ENCODE measurements at regions not wholly inside any gene's neighbourhood (a gene's known extent, or its start where the extent isn't known, plus 50 kb on each side); places are given as distances from the start of the nearest gene placed in this dataset.

DNA sequence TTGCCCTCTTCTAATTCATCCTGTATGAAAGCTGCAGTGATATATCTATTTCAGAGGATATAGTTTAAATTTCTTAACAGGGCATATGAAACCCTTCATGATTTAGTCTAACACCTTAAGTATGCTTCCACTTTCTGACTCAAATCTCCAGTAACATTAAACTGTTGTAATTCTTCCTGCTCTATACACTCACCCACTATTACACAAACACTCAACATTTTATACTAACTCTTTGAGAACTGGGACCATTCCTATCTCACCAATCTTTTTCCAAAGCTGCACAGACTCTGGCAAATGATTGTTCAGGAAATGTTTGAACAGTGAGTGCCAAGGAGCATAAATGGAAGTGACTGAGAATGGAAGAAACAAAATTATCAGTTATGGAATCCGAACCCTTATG, 560.4 kb upstream of the DPPA4 start:
- no peak overlapping the region for H3K4me3 Mint-ChIP-seq
- no peak for DNase-seq
- TF ChIP-seq, protein P1, sequence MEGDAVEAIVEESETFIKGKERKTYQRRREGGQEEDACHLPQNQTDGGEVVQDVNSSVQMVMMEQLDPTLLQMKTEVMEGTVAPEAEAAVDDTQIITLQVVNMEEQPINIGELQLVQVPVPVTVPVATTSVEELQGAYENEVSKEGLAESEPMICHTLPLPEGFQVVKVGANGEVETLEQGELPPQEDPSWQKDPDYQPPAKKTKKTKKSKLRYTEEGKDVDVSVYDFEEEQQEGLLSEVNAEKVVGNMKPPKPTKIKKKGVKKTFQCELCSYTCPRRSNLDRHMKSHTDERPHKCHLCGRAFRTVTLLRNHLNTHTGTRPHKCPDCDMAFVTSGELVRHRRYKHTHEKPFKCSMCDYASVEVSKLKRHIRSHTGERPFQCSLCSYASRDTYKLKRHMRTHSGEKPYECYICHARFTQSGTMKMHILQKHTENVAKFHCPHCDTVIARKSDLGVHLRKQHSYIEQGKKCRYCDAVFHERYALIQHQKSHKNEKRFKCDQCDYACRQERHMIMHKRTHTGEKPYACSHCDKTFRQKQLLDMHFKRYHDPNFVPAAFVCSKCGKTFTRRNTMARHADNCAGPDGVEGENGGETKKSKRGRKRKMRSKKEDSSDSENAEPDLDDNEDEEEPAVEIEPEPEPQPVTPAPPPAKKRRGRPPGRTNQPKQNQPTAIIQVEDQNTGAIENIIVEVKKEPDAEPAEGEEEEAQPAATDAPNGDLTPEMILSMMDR (IDR thresholded peaks at IDR 0.05): no peak
- H3K4me1 Mint-ChIP-seq: no peaks in the 10 kb centered on the region
- intact Hi-C loops (cut with micrococcal nuclease): no loop called here
- CTCF ChIA-PET: no interaction called here
- H3K27me3 Mint-ChIP-seq: no peaks in the 10 kb centered on the region
- POLR2A ChIA-PET: no interaction called here
- ATAC-seq (ENCODE audit: low read depth): no peak
- H3K27ac Mint-ChIP-seq: no peak overlapping the region
- H3K9me3 Mint-ChIP-seq: peaks cover 3% of the 10 kb centered on the region
- H3K36me3 Mint-ChIP-seq (ENCODE audit: low read depth): no peaks in the 10 kb centered on the region

GRCh38 chr3:109899925-109900324, 562.6 kb upstream of the DPPA4 start:
- no peak overlapping the region for H3K4me3 Mint-ChIP-seq
- POLR2A ChIA-PET: no interaction called here
- no peaks in the 10 kb centered on the region for H3K36me3 Mint-ChIP-seq (ENCODE audit: low read depth)
- TF ChIP-seq, protein P1 (IDR thresholded peaks at IDR 0.05): no peak
- H3K9me3 Mint-ChIP-seq: peaks cover 5% of the 10 kb centered on the region
- ATAC-seq (ENCODE audit: low read depth): no peak
- H3K27ac Mint-ChIP-seq: no peak overlapping the region
- H3K27me3 Mint-ChIP-seq: no peaks in the 10 kb centered on the region
- CTCF ChIA-PET: no interaction called here
- H3K4me1 Mint-ChIP-seq: no peaks in the 10 kb centered on the region
- no peak for DNase-seq
- intact Hi-C loops (cut with micrococcal nuclease): no loop called here

DNA sequence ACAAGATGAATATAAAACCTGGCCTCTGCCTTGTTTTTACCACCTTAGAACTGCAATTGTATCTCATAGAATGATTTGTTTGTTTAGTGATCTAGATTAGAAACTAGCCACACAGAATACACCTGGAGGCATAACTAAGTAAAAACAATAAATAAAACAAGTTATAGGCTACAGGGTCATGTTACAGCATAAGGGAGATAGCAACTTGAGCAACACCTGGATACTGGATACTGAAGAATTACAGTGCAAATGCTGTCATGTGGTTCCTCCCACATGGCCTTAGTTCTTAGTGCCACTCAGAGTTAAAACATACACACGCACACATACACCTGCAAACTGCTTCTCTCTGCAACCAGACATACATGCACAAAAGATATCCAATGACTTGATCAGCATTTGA, 563.4 kb upstream of the DPPA4 start:
- Mint-ChIP-seq H3K9me3 (peaks cover 5% of the 10 kb centered on the region), H3K4me1 (no peaks in the 10 kb centered on the region), H3K27ac (no peak overlapping the region), H3K36me3 (ENCODE audit: low read depth) (no peaks in the 10 kb centered on the region), H3K27me3 (no peaks in the 10 kb centered on the region), H3K4me3 (no peak overlapping the region)
- CTCF ChIA-PET: no interaction called here
- POLR2A ChIA-PET: no interaction called here
- no peak for DNase-seq
- TF ChIP-seq, protein P1 (IDR thresholded peaks at IDR 0.05): no peak
- ATAC-seq (ENCODE audit: low read depth): no peak
- intact Hi-C loops (cut with micrococcal nuclease): no loop called here

- no peak overlapping the region for H3K27ac Mint-ChIP-seq
- ATAC-seq (ENCODE audit: low read depth): no peak
- CTCF ChIA-PET: no interaction called here
- no peak overlapping the region for H3K4me3 Mint-ChIP-seq
- TF ChIP-seq, protein P1 (IDR thresholded peaks at IDR 0.05): no peak
- no peaks in the 10 kb centered on the region for H3K4me1 Mint-ChIP-seq
- POLR2A ChIA-PET: no interaction called here
- H3K27me3 Mint-ChIP-seq: no peaks in the 10 kb centered on the region
- no peaks in the 10 kb centered on the region for H3K36me3 Mint-ChIP-seq (ENCODE audit: low read depth)
- DNase-seq: no peak
- peaks cover 9% of the 10 kb centered on the region for H3K9me3 Mint-ChIP-seq
- intact Hi-C loops (cut with micrococcal nuclease): no loop called here
Observed at GRCh38 chr3:109902549-109902948, 565.2 kb upstream of the DPPA4 start.

GRCh38 chr3:109903100-109903499, 565.8 kb upstream of the DPPA4 start:
- Mint-ChIP-seq H3K9me3 (peaks cover 10% of the 10 kb centered on the region), H3K27ac (no peak overlapping the region), H3K36me3 (ENCODE audit: low read depth) (no peaks in the 10 kb centered on the region), H3K4me3 (no peak overlapping the region), H3K4me1 (no peaks in the 10 kb centered on the region), H3K27me3 (no peaks in the 10 kb centered on the region)
- intact Hi-C loops (cut with micrococcal nuclease): no loop called here
- DNase-seq (no peak), ATAC-seq (ENCODE audit: low read depth) (no peak)
- ChIA-PET CTCF (no interaction called here), POLR2A (no interaction called here)
- TF ChIP-seq, protein P1 (IDR thresholded peaks at IDR 0.05): no peak

Data from activated B cell treated with CpG ODN at 0.5 μM for 24 hours (primary cell).